Astrocyte (in vitro differentiated cells and primary cell): ENCODE measurements at regions not wholly inside any gene's neighbourhood (a gene's known extent, or its start where the extent isn't known, plus 50 kb on each side); places are given as distances from the start of the nearest gene placed in this dataset.
"Not testable (repeated sequence)": the region's sequence is repeated elsewhere in the genome, so short reads cannot be mapped to it uniquely, and the experiment has no call there.

ENCODE experiments used
- CTCF ChIP-seq: IDR thresholded peaks from 2 replicates; pipeline ENCODE4 v1.5.1; 2011; ENCODE audit warnings: low read depth, mild to moderate bottlenecking, inconsistent platforms, low read length, moderate library complexity; ENCODE audit not compliant: insufficient read depth
- EZH2 ChIP-seq: IDR thresholded peaks from 2 replicates; pipeline ENCODE4 v1.6.1; 2012; ENCODE audit warnings: mild to moderate bottlenecking, low read length, inconsistent platforms; ENCODE audit not compliant: insufficient read depth

DNA sequence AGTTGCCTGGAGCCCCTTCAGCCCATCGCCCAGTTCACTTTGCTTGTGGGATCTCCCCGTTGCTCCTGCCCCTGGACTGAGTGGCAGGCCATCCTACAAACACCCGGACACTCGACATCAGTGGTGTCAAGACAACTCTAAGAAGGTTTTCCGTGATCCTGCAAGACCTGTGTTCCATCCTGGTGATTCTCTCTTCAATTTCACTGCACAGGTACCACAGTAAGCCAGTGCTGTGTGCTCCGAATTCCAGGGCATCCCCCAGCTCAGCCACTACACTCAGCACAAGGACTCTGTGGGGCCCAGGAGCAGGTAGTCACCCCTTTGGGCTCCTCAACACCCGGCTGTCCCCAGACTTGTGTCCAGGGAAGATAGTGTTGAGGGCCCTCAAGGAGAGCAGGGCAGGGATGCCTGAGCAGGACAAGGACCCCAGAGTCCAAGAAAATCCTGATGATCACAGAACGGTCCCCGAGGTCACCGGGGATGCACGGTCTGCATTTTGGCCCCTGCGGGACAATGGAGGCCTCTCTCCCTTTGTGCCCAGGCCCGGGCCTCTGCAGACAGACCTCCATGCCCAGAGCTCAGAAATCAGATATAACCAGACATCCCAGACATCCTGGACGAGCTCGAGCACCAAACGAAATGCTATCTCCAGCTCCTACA, 146.9 kb upstream of the C1QTNF3 start:
- TF ChIP-seq CTCF, EZH2: not testable (repeated sequence)
